Type B pancreatic cell (in vitro differentiated cells): ENCODE measurements at regions not wholly inside any gene's neighbourhood (a gene's known extent, or its start where the extent isn't known, plus 50 kb on each side); places are given as distances from the start of the nearest gene placed in this dataset.

Source experiments
- DNase-seq: peaks from one replicate; pipeline ENCODE4 v3.0.0; 2021; ENCODE audit warnings: mixed read lengths; ENCODE audit not compliant: unreplicated experiment; ENCODE audit errors: extremely low spot score
- H3K27ac Mint-ChIP-seq: 2 replicates; pipeline ENCODE4 v1.8.0; 2021; ENCODE audit warnings: mild to moderate bottlenecking, mixed read lengths
- H3K27me3 Mint-ChIP-seq: 2 replicates; pipeline ENCODE4 v1.8.0; 2021; ENCODE audit warnings: mixed read lengths
- H3K36me3 Mint-ChIP-seq: 2 replicates; pipeline ENCODE4 v1.8.0; 2021; ENCODE audit warnings: mixed read lengths
- H3K4me1 Mint-ChIP-seq: one replicate; pipeline ENCODE4 v1.8.0; 2021; ENCODE audit warnings: mixed read lengths; ENCODE audit not compliant: unreplicated experiment
- H3K4me3 Mint-ChIP-seq: 2 replicates; pipeline ENCODE4 v1.8.0; 2021; ENCODE audit warnings: mild to moderate bottlenecking, mixed read lengths
- H3K9me3 Mint-ChIP-seq: 2 replicates; pipeline ENCODE4 v1.8.0; 2021; ENCODE audit warnings: mixed read lengths
- CTCF ChIP-seq: fragments of 200-600 bp; sonication (generic); conservative IDR thresholded peaks from 2 replicates; pipeline ENCODE4 v1.5.0; 2021; ENCODE audit warnings: antibody characterized with exemption, mild to moderate bottlenecking

GRCh38 chr18:37913051-37913450 lies 347.5 kb upstream of the CELF4 start:
- no peak for TF ChIP-seq CTCF
- no peaks in the 10 kb centered on the region for H3K36me3 Mint-ChIP-seq
- DNase-seq: no peak
- H3K4me1 Mint-ChIP-seq: no peaks in the 10 kb centered on the region
- no peaks in the 10 kb centered on the region for H3K9me3 Mint-ChIP-seq
- no peaks in the 10 kb centered on the region for H3K27me3 Mint-ChIP-seq
- no peak overlapping the region for H3K27ac Mint-ChIP-seq
- H3K4me3 Mint-ChIP-seq: no peak overlapping the region

DNA sequence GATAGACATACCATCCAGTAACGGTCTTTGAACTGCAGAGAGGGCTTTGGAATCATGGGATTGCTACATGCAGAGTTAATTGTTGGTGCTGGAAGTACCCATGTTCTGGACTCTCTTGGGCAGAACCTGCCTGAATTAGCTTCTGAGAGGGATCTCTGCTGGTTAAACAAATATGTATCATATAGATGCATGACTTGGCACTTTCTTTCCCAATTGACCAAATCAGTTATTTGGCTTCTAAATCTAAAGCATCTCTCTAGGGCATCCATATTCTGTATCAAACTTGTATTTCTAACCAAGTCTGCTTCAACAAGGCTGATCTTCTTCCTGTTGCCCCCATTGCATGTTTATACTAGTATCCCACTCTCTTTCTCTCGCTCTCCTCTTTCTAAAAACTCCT lies 336.7 kb upstream of the CELF4 start:
- H3K4me3 Mint-ChIP-seq: no peak overlapping the region
- DNase-seq: no peak

DNA sequence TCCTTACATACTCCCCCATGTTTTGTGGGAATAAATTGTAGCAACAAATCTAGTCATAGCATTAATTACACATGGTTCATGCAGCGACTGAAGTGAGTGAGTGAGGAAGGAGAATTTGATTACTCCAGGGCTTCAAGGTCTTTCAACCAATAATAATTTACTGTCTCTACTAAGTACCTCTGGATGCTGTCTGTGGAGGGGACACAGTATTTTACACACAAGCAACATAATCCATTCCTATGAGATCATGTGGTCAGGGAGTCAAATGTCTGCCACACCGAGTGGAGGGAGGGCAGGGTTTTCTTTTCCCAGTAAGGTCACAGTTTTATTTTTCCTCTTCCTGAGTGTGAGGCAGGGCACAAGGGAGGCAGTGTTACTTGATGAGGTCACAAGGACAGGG lies 334.7 kb upstream of the CELF4 start:
- Mint-ChIP-seq H3K4me1 (peaks cover 12% of the 10 kb centered on the region), H3K36me3 (no peaks in the 10 kb centered on the region), H3K9me3 (no peaks in the 10 kb centered on the region), H3K4me3 (no peak overlapping the region), H3K27ac (no peak overlapping the region), H3K27me3 (no peaks in the 10 kb centered on the region)
- no peak for DNase-seq
- TF ChIP-seq CTCF: no peak

More for the DNA sequence above, 336.7 kb upstream of the CELF4 start:
- Mint-ChIP-seq H3K9me3 (no peaks in the 10 kb centered on the region), H3K27ac (no peak overlapping the region), H3K36me3 (no peaks in the 10 kb centered on the region), H3K4me1 (peaks cover 12% of the 10 kb centered on the region), H3K27me3 (no peaks in the 10 kb centered on the region)
- TF ChIP-seq CTCF: no peak

- no peak for DNase-seq
- Mint-ChIP-seq H3K4me3 (no peak overlapping the region), H3K36me3 (no peaks in the 10 kb centered on the region), H3K4me1 (no peaks in the 10 kb centered on the region), H3K9me3 (no peaks in the 10 kb centered on the region), H3K27me3 (no peaks in the 10 kb centered on the region), H3K27ac (no peak overlapping the region)
- TF ChIP-seq CTCF: no peak
Measured at GRCh38 chr18:37889963-37890362, 324.4 kb upstream of the CELF4 start.

GRCh38 chr18:37874721-37875120 lies 309.1 kb upstream of the CELF4 start:
- H3K36me3 Mint-ChIP-seq: no peaks in the 10 kb centered on the region
- H3K4me1 Mint-ChIP-seq: peaks cover 7% of the 10 kb centered on the region
- H3K4me3 Mint-ChIP-seq: no peak overlapping the region
- DNase-seq: no peak
- no peaks in the 10 kb centered on the region for H3K9me3 Mint-ChIP-seq
- H3K27me3 Mint-ChIP-seq: no peaks in the 10 kb centered on the region
- H3K27ac Mint-ChIP-seq: no peak overlapping the region
- TF ChIP-seq CTCF: no peak

- H3K4me3 Mint-ChIP-seq: no peak overlapping the region
- no peaks in the 10 kb centered on the region for H3K27me3 Mint-ChIP-seq
- no peak for TF ChIP-seq CTCF
- no peaks in the 10 kb centered on the region for H3K9me3 Mint-ChIP-seq
- H3K27ac Mint-ChIP-seq: no peak overlapping the region
- peaks cover 7% of the 10 kb centered on the region for H3K4me1 Mint-ChIP-seq
- no peaks in the 10 kb centered on the region for H3K36me3 Mint-ChIP-seq
- no peak for DNase-seq
Measured at GRCh38 chr18:37873416-37873815, 307.8 kb upstream of the CELF4 start.
